ENCODE measurements at regions not wholly inside any gene's neighbourhood (a gene's known extent, or its start where the extent isn't known, plus 50 kb on each side); places are given as distances from the start of the nearest gene placed in this dataset.

GRCh38 chr6:141028791-141029280 is 1103.9 kb upstream of the GJE1 start:
- no peak for TF ChIP-seq POLR2A (IDR thresholded peaks at IDR 0.05; ENCODE audit: low read depth, low read length)
- no peak for DNase-seq (ENCODE audit: insufficient read length, low spot score)

GRCh38 chr6:141026504-141026903 is 1106.2 kb upstream of the GJE1 start:
- FAIRE-seq (no peak), DNase-seq (ENCODE audit: insufficient read length, low spot score) (no peak)
- TF ChIP-seq POLR2A (IDR thresholded peaks at IDR 0.05; ENCODE audit: low read depth, low read length), result no peak

More at GRCh38 chr6:141028791-141029280, 1103.9 kb upstream of the GJE1 start:
- FAIRE-seq, result no peak

- FAIRE-seq, result no peak
- TF ChIP-seq POLR2A (IDR thresholded peaks at IDR 0.05; ENCODE audit: low read depth, low read length), result no peak
- no peak for DNase-seq (ENCODE audit: insufficient read length, low spot score)
Measured at GRCh38 chr6:141024526-141024925, 1108.2 kb upstream of the GJE1 start.

- TF ChIP-seq POLR2A (IDR thresholded peaks at IDR 0.05; ENCODE audit: low read depth, low read length), result no peak
- DNase-seq (ENCODE audit: insufficient read length, low spot score) (no peak), FAIRE-seq (no peak)
Measured at GRCh38 chr6:141017941-141018340, 1114.8 kb upstream of the GJE1 start.

GRCh38 chr6:141000917-141001316 is 1131.8 kb upstream of the GJE1 start:
- FAIRE-seq (no peak), DNase-seq (ENCODE audit: insufficient read length, low spot score) (no peak)
- TF ChIP-seq POLR2A (IDR thresholded peaks at IDR 0.05; ENCODE audit: low read depth, low read length), result no peak

- TF ChIP-seq POLR2A (IDR thresholded peaks at IDR 0.05; ENCODE audit: low read depth, low read length), result no peak
- FAIRE-seq, result no peak
- DNase-seq (ENCODE audit: insufficient read length, low spot score), result no peak
Measured at GRCh38 chr6:140993515-140993914, 1139.2 kb upstream of the GJE1 start.

GRCh38 chr6:140992678-140993077 is 1140.0 kb upstream of the GJE1 start:
- no peak for DNase-seq (ENCODE audit: insufficient read length, low spot score)
- TF ChIP-seq POLR2A (IDR thresholded peaks at IDR 0.05; ENCODE audit: low read depth, low read length), result no peak
- no peak for FAIRE-seq

- no peak for FAIRE-seq
- TF ChIP-seq POLR2A (IDR thresholded peaks at IDR 0.05; ENCODE audit: low read depth, low read length), result no peak
- DNase-seq (ENCODE audit: insufficient read length, low spot score), result no peak
Measured at GRCh38 chr6:140988780-140989179, 1143.9 kb upstream of the GJE1 start.

GRCh38 chr6:140987364-140988155 is 1145.2 kb upstream of the GJE1 start:
- no peak for FAIRE-seq
- TF ChIP-seq POLR2A (IDR thresholded peaks at IDR 0.05; ENCODE audit: low read depth, low read length), result no peak
- DNase-seq (ENCODE audit: insufficient read length, low spot score), result no peak

- FAIRE-seq, result no peak
- no peak for TF ChIP-seq POLR2A (IDR thresholded peaks at IDR 0.05; ENCODE audit: low read depth, low read length)
- no peak for DNase-seq (ENCODE audit: insufficient read length, low spot score)
Measured at GRCh38 chr6:140985679-140986275, 1146.9 kb upstream of the GJE1 start.

- FAIRE-seq, result no peak
- DNase-seq (ENCODE audit: insufficient read length, low spot score), result no peak
- no peak for TF ChIP-seq POLR2A (IDR thresholded peaks at IDR 0.05; ENCODE audit: low read depth, low read length)
Measured at GRCh38 chr6:140980265-140980887, 1152.3 kb upstream of the GJE1 start.

GRCh38 chr6:140979642-140980091 is 1153.1 kb upstream of the GJE1 start:
- FAIRE-seq (no peak), DNase-seq (ENCODE audit: insufficient read length, low spot score) (no peak)
- TF ChIP-seq POLR2A (IDR thresholded peaks at IDR 0.05; ENCODE audit: low read depth, low read length), result no peak

GRCh38 chr6:140977403-140977802 is 1155.3 kb upstream of the GJE1 start:
- FAIRE-seq, result no peak
- TF ChIP-seq POLR2A (IDR thresholded peaks at IDR 0.05; ENCODE audit: low read depth, low read length), result no peak
- DNase-seq (ENCODE audit: insufficient read length, low spot score), result no peak

- TF ChIP-seq POLR2A (IDR thresholded peaks at IDR 0.05; ENCODE audit: low read depth, low read length), result no peak
- FAIRE-seq (no peak), DNase-seq (ENCODE audit: insufficient read length, low spot score) (no peak)
Measured at GRCh38 chr6:140976806-140977205, 1155.9 kb upstream of the GJE1 start.

Measured in H54 (cell line).